ENCODE measurements at regions not wholly inside any gene's neighbourhood (a gene's known extent, or its start where the extent isn't known, plus 50 kb on each side); places are given as distances from the start of the nearest gene placed in this dataset.

DNA sequence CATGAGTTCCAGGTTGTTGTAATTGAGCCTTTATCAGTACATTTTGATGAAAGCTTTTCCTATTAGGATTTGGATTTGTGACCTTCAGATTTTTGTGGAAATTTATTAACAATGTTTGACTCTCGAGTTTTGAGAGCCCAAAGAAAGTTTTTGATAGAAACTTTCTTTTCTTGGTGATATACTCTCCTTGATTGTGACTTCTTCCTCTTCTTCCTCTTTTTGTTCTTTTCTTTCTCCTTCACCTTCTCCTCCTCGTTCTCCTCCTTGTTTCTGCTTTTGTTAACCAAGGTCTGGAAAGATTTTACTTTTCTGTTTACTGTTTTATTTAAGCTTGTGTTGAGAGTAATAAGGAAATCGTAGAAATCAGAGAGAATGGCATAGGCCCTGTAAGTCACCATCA, 182.4 kb downstream of the TRIM27 start:
- DNase-seq, result no peak

DNA sequence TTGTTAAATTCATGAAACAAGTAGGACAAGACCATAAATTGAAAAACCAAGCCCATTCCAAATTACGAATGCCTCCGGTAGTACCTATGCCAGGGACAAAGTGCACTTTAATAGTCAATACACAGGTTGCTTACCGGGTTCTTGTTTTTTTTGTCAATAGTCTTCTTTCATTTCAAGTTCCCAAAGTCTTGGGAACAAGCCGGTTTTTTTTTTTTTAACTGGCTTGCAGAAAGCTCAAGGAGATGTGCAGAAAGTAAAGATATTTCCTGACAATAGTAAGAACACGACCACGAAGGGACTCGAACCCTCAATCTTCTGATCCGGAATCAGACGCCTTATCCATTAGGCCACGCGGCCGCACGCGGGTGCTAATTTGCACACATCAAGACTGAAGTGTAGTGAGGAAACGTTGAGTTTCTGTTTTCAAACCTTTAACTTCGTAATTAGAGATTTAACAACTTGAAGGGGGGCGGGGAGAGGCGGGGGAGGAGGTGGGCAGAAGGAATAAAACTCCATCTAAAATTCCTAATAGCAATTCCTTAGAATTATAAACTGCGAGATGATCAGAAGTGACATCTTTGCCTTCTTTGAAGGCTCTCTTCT, 181.0 kb downstream of the TRIM27 start:
- DNase-seq, result peak; percentile 84

DNA sequence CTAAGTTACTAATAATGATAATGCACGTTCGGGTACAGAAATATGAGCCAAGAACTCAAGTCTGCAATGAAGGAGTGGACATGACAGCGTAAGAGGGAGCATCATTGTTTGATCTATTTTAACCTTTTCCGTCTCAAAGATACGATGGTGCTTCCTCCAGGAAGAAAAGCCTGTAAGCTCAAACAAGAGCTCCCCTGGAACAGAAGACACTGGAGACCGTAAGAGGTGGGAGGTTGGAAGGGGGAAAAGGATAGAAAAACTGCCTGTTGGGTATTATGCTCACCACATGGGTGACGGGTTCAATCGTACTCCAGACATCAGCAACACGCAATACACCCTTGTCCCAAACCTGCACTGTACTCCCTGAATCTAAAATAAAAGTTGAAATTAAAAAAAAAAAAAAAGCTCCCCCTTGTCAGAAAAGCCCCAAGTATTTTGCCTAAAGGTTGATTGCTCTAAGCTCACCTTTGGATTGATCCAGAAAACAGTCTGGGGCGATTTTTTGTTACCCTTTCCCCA, 180.5 kb downstream of the TRIM27 start:
- no peak for DNase-seq

DNA sequence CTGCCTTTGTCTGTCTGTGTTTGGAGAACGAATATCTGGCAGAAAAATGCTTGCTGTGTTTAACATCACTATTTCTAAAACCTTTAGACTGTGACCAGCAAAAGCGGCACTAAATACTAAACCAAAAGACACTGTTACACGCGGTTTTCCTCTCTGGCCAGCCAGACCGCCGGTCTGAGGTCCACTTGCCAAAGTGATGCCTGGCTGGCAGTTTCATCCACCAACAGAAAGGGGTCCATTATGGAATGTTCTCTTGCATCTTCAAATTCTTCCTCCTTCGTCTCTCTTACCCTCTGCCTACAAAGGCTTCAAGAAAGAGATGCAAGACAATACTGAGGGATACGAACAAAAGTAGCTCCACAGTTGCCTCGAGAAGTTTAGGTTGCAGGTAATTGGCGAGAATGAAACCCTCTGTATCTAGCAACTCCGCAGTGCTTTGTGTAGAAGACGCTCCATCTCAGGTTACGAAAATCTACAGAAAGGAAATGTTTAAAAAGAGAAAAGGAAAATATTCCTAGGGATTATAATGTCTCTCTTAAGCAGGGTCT, 176.6 kb downstream of the TRIM27 start:
- DNase-seq, result no peak

DNA sequence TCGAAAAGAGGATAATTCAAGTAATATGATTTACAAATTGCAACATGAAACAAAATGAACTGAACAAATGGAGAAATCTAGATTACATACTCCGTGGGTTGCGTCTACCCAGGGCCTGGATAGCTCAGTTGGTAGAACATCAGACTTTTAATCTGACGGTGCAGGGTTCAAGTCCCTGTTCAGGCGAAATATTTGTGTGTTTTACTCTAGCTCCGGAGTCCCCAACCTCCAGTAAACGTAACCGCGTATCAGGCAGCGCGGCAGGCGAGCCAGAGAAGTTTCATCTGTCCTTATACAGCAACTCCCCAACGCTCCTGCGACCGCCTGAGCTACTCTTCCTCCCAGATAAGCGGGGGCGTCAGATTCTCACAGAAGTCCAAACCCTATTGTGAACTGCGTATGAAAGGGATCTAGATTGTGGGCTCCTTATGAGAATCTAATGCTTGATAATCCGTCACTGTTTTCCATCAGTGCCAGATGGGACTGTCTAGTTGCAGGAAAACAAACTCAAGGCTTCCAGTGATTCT, 176.1 kb downstream of the TRIM27 start:
- peak; percentile 86 for DNase-seq

DNA sequence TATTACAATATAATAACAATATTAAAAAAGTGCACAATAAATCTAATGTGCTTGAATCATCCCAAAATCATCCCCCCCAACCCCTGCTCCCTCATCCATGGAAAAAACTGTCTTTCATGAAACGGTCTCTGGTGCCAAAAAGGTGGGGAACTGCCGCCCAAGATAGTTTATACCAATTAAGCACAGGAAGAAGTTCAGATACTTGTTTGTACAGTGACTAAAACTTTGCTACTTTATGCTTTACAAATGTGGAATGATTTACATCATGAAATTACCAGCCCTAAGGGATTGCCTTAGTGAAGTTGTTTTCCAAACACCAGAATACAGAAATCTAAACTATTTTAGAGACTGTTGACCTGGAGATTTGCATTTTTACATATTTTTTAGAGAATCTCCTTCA, 175.6 kb downstream of the TRIM27 start:
- no peak for DNase-seq

DNA sequence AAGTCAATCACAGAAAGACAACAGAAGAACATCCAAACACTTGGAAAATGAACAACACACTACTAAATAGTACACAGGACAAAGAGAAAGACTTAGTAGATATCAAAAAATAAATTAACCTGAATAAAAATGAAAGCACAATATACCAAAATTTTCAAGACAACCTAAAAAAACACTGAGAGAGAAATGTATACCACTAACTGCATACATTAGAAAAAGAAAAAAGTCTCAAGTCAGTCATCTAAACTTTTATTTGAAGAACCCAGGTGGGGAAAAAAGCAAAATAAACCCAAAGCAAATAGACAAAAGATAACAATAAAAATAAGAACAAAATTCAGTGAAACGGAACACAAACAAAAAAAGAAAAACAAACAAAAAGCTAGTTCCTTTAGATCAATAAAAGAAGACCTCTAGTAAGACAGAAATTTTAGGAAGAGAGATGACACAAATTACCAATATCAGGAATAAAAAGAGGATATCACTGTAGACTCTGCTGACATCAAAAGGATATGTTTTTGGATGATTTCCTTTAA, 172.8 kb downstream of the TRIM27 start:
- no peak for DNase-seq

DNA sequence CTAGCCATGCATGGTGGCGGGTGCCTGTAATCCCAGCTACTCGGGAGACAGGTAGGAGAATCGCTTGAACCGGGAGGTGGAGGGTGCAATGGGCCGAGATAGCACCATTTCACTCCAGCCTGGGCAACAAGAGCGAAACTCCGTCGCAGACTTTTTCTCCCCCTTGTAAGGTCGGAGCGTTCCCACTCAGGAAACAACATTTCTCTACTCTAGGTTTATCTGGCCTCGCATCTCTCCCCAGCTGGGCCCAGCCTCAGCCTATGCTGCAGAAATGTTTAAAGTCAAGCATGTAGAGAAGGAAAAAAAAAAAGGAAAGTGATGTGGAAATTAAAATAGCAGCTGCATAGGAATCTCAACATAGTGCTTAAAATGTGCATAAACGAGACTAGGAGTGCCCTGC, 172.3 kb downstream of the TRIM27 start:
- DNase-seq, result no peak

DNA sequence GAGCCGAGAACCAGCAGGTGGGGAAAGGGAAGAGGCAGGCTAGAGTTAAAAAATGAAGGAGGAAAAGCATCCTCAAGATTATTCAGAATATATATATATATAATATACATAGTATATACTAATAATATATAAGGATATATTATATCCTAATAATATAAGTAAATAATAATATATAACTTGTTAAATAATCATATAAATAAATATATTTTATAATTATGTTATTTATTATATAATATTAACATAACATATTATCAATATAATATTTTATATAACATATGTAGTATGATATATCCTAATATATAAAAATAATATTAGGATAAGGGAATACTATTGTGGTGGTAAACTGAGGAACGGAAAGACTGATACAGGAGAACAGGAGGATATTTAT, 171.8 kb downstream of the TRIM27 start:
- DNase-seq, result no peak

DNA sequence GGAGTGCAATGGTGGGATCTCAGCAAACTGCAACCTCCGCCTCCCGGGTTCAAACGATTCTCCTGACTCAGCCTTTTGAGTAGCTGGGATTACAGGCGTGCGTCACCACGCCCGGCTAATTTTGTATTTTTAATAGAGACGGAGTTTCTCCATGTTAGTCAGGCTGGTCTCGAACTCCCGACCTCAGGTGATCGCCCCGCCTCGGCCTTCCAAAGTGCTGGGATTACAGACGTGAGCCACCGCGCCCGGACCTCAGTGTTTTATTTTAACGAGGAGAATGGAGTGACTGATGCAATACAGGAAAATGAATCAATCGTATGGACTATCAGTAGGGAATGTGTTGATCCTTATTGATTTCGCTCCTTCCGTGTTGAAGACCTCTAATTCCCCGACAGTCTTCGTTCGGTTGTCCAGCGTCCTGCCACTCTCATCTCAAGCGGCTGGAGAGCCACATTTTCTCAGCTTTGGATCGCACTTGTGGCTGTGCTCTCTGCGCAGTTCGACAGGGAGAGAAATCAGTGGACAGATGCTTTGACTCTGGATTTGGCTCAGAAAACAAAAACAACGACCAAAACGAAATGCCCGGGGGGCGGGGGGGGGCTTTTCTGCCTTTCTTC, 166.2 kb downstream of the TRIM27 start:
- DNase-seq, result no peak

DNA sequence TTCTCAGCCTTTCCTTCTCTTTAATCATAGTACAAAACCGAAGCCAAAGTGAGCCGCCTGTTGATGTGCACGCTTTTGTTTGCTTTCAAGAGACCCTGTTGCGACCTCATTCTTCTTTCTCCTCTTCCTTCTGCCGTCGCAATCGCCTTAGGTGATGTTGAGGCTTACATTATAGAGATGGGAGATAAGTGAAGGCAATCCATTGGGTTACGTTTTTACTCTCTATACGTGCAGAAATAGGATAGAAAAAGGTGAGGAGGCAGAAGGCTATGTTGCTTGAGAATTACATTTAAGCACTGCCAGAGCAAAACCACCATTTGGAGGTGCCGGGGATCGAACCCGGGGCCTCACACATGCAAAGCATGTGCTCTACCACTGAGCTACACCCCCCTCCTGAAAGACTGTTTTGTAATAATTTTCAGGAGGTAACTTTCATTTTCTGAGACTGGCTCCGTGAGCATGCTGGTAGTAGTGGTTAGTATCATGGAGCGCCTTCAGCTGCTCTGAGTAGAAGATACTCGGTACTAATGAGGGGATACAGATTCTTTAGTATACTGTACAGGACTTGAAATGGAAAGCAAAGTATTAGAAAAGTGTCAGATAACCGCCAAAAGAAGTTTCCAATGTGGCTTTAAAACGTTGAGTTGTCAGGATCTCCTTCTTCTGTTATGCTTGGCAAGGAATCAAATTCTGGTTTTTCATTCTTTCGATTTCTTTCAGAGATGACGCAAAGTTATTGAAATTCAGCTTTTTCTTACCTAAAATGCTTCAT, 165.6 kb downstream of the TRIM27 start:
- peak; percentile 78 for DNase-seq

DNA sequence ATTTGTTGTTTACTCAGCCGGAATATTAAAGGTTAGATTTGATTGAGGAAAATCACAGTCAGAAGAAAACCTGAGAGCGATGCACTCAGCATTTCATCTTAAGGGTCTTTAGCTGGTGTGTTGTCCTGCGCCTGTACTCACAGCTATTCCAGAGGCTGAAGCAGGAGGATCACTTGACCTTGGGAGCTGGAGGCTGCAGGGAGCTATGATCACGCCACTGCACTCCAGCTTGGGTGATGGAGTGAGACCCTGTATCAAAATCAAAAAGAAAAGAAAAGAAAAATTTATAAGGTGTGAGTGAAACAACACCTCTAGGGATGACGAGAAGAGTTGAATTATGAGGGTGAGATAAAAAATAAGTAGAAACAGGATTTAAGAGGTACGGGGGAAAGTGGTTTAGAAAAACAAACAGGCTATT, 165.0 kb downstream of the TRIM27 start:
- DNase-seq, result no peak

DNA sequence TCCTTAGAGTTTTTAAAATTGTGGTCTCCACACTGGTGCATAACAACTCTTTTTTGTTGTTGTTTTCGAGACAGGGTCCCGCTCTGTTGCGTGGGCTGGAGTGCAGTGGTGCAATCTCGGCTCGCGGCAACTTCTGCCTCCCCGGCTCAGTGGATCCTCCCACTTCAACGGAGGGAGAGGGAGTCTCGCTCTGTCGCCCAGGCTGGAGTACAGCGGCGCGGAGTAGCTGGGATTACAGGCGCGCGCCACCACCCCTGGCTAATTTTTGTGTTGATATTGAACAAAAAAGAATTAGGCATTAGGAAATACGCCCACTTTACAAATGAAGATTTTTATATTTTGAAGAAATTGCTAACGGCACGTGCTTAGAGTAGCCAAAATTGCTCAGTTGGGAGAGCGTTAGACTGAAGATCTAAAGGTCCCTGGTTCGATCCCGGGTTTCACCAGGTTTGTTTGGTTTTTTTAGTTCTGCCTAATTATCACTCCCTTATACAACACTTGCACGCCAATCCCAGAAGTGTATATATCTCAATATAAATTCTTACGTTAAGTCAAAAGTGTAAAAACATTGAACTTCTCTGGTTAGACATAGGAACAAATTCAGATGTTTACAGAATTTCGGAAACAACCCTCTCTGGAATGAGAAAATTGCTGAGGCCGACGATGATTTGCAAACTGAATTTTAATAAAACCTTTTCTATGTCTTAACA, 159.6 kb downstream of the TRIM27 start:
- no peak for DNase-seq

DNA sequence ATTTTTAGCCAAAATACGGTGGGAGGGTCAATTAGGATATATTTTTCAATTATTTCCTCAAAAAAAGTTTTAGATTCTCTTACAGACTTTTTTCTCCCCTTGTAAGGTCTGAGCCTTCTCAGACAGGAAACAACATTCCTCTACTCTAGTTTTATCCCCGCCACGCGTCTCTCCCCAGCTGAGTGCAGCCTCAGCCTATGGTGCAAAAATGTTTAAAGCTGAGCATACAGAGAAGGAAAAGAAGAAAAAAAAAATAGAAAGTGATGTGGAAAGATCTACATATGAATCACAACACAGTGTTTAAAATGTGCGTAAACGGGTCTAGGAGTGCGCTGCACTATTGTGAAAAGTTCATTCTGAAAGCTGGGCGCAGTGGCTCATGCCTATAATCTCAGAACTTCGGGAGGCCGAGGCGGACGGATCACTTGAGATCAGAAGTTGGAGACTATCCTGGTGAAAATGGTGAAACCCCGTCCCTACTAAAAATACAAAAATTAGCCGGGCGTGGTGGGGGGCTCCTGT, 159.0 kb downstream of the TRIM27 start:
- DNase-seq, result no peak

DNA sequence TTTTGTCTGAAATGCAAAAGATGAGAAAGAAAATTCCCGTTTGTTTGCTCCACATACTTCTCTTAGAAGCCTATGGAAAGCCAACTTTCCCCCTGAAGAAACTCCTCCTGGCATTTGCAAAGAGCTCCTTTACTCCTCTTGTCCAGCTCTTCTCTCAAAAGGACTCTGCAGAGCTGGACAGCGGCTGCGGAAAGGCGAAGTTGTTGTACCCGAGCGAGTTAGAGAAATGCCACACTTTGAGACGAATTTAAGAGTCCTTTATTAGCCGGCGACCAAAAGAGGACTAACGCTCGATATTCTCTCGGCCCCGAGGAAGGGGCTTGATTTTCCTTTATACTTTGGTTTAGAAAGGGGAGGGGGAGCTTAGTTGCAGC, 157.8 kb downstream of the TRIM27 start:
- DNase-seq, result no peak

DNA sequence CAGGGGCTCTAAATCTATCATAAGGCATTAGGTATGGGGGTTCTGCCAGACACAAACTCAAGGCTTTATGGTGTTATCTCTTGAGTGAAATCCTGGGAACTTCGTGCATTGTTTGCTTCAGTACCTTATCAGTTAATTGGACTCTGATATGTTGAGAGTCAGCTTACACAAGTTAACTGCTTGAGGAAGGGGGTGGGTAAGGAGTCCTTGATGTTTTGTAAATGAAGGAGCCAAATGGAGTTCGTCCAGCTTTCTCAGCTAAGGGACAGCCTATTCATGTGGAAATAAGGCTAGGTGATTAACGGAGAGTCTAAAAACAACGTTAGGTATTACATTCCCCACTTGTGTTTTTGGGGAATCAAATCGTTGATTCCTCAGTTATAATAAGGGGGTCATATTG, 157.4 kb downstream of the TRIM27 start:
- DNase-seq, result no peak

DNA sequence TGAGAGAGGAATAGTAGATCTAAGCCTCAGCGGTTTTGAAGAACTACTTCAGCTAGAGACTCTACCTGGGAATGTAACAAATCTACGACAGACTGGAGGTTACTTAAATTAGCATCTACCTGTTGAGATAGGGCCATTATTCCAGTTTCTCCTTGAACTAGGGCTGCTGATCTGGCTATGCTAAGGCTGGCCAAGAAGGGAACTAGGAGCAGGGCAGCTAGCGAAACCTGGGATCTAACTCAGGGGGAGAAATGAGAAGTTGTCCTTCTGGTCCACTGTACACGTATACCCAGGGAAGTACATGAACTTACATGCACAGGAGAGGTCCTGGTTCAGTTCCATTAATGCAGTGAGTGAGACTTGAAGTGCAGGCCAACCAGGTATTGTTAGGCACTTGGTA, 156.7 kb downstream of the TRIM27 start:
- DNase-seq, result no peak

DNA sequence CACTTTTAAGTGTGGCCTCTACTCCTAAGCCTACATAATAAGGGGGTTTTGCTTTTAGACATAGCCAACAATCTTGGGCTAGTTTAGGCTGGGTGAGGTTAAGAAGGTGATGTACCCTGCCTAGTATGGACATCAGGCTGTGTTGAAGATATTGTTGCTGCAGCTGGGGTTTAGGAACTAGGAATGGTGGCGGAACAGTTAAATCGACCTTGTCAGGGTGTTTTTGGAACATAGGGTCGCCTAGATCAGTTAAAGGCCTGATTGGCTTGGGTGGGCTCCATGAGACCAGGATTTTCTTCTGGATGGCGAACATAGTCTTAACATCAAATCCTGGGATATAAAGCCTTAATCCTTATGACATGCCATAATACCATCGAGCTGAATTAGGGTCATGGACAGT, 156.1 kb downstream of the TRIM27 start:
- DNase-seq, result no peak

DNA sequence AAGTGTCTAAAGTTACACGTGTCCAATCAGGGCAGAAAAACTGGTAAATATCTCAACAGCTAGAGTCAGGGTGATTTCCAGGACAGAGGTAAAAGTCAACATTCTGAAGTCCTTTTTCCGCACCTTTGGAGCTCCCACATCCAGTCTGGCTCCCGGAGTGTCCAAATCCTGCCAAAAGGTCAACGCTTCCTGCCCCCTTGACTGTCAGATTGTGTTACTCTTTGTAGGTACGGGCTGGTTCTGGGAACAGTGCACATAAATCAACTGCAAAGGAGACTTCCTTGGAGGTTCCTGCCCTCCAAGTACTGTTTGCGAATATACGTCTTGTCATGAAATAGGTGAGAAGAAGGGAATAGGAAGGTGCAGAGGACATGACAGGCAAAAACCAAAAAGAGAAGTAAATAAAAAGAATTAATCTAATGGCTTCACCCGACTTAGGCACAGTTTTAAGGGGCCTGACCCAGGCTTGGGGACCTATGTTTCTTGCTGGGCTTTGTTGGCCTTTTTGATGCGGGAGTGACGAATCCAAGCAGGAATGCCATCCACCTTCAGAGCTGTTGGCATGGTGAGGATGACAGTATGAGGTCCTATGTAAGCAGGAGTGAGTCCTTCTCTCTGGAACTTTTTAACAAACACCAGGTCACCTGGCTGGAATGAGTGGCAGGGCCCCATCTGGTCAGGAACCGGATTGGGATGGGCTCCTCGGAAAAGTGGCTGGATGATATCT, 155.4 kb downstream of the TRIM27 start:
- no peak for DNase-seq

DNA sequence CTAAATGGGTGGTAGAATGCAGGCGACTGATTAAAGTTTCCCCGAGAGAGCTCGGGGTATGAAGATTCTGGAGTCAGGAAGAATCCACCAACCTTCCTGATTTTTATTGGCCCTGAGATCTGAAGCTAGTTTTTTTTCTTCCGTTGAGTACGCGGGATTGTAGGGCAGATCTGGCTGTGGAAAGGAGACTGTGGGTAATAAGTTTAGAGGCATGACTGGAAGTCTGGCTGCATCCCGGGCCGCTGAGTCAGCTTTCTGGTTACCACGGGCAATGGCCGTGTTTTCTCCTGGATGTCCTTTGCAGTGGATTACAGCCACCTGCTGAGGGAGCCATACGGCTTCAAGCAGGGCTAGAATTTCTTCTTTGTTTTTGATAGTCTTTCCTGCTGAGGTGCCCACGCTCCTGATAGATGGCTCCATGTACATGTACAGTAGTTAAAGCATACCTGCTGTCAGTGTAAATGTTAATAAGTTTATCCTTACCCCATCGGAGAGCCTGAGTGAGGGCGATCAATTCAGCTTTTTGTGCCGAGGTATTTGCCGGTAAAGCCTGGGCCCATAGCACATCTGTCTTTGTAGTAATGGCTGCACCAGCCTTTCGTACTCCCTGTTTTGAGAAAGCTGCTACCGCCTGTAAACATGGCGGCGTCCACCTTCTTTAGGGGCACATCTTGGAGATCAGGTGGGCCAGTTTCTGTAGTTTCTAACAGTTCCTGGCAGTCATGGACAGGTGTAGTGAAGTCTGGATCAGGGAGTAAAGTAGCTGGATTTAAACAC, 154.0 kb downstream of the TRIM27 start:
- no peak for DNase-seq

DNA sequence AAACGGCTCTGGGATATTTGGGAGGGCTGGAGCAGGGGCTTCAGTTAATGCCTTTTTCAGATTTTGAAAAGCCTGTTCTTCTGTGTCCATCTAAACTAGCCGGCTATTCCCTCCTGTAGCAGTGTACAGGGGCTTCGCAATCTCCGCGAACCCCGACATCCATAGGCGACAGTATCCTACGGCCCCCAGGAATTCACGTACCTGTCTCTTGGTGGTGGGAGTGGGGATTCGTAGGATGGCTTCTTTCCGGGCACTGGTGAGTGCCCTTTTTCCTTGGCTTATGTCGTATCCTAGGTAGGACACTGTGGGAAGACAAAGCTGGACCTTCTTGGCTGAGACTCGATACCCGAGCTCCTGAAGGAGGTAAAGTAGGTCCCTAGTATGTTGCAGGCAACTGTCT, 153.1 kb downstream of the TRIM27 start:
- no peak for DNase-seq

All from activated CD4-positive, alpha-beta T cell treated with anti-CD3 and anti-CD28 coated beads, Interleukin-10, Interleukin-2, amounts not matched to agents 100 ng/mL and 50 ng/mL, durations not matched to agents 16 hours and 8 hours (primary cell).